Stimulated activated CD4-positive, alpha-beta T cell treated with anti-CD3 and anti-CD28 coated beads, Interleukin-4, amount 100 ng/mL, for 24 hours (primary cell): ENCODE measurements at regions not wholly inside any gene's neighbourhood (a gene's known extent, or its start where the extent isn't known, plus 50 kb on each side); places are given as distances from the start of the nearest gene placed in this dataset.

ENCODE experiments used
- DNase-seq: peaks from one replicate; pipeline ENCODE4 v3.0.0-alpha.2; 2020

GRCh38 chr1:29870621-29871020 is 634.3 kb downstream of the PTPRU start:
- DNase-seq = no peak

GRCh38 chr1:29869802-29870201 is 633.5 kb downstream of the PTPRU start:
- DNase-seq = no peak

GRCh38 chr1:29868944-29869343 is 632.6 kb downstream of the PTPRU start:
- no peak for DNase-seq

GRCh38 chr1:29868096-29868495 is 631.8 kb downstream of the PTPRU start:
- no peak for DNase-seq

- DNase-seq = no peak
Observed at GRCh38 chr1:29865051-29865450, 628.7 kb downstream of the PTPRU start.

- DNase-seq = no peak
Observed at GRCh38 chr1:29864431-29865022, 628.2 kb downstream of the PTPRU start.

GRCh38 chr1:29861922-29862321 is 625.6 kb downstream of the PTPRU start:
- no peak for DNase-seq

GRCh38 chr1:29861446-29861845 is 625.1 kb downstream of the PTPRU start:
- no peak for DNase-seq

- no peak for DNase-seq
Observed at GRCh38 chr1:29860681-29861080, 624.4 kb downstream of the PTPRU start.

- DNase-seq = no peak
Observed at GRCh38 chr1:29860056-29860455, 623.7 kb downstream of the PTPRU start.

- no peak for DNase-seq
Observed at GRCh38 chr1:29859126-29859525, 622.8 kb downstream of the PTPRU start.

GRCh38 chr1:29858646-29859045 is 622.3 kb downstream of the PTPRU start:
- no peak for DNase-seq

- no peak for DNase-seq
Observed at GRCh38 chr1:29856340-29857114, 620.2 kb downstream of the PTPRU start.

- DNase-seq = no peak
Observed at GRCh38 chr1:29855561-29856160, 619.3 kb downstream of the PTPRU start.

- DNase-seq = no peak
Observed at GRCh38 chr1:29854700-29855276, 618.5 kb downstream of the PTPRU start.

- DNase-seq = no peak
Observed at GRCh38 chr1:29853716-29854330, 617.5 kb downstream of the PTPRU start.

GRCh38 chr1:29852248-29852647 is 615.9 kb downstream of the PTPRU start:
- no peak for DNase-seq

- DNase-seq = no peak
Observed at GRCh38 chr1:29851691-29852090, 615.4 kb downstream of the PTPRU start.

GRCh38 chr1:29849991-29850757 is 613.9 kb downstream of the PTPRU start:
- no peak for DNase-seq

GRCh38 chr1:29849038-29849750 is 612.9 kb downstream of the PTPRU start:
- DNase-seq = peak; percentile 31

- DNase-seq = no peak
Observed at GRCh38 chr1:29845910-29846309, 609.6 kb downstream of the PTPRU start.

GRCh38 chr1:29842130-29842529 is 605.8 kb downstream of the PTPRU start:
- no peak for DNase-seq
